ENCODE measurements at regions not wholly inside any gene's neighbourhood (a gene's known extent, or its start where the extent isn't known, plus 50 kb on each side); places are given as distances from the start of the nearest gene placed in this dataset.

DNA sequence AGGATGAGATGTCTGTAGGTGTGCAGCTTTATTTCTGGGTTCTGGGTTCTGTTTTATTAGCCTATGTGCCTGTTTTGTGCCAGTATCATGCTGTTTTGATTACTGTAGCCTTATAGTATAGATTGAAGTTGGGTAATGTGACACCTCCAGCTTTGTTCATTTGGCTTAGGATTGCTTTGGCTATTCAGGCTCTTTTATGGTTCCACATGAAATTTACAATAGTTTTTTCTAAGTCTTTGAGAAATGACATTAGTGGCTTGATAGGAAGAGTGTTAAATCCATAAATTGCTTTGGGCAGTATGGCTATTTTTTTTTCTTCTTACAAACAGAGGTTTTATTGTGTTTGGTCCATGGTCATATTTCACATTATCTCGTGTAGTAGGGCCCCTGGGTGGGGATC, 285.8 kb upstream of the GADL1 start:
- no peak overlapping the region for H3K4me3 Mint-ChIP-seq
- no peaks in the 10 kb centered on the region for H3K9me3 Mint-ChIP-seq
- no peaks in the 10 kb centered on the region; the same call in 2 of the 3 replicates for H3K4me1 Mint-ChIP-seq
- no peaks in the 10 kb centered on the region for H4K20me1 ChIP-seq (replicated peaks; ENCODE audit: insufficient read depth)
- no peaks in the 10 kb centered on the region for H3K9me2 ChIP-seq (ENCODE audit: insufficient read depth)
- no peaks in the 10 kb centered on the region for H3K36me3 ChIP-seq (ENCODE audit: insufficient read depth)
- TF ChIP-seq NANOG (IDR thresholded peaks at IDR 0.05; ENCODE audit: borderline replicate concordance), result no peak
- no peak for TF ChIP-seq ETS1 (IDR thresholded peaks at IDR 0.05)
- no peak for TF ChIP-seq EZH2 (IDR thresholded peaks at IDR 0.05; ENCODE audit: low read depth, unreplicated experiment)
- no peak for TF ChIP-seq JUNB (IDR thresholded peaks at IDR 0.05; ENCODE audit: unreplicated experiment)
- TF ChIP-seq CREB1 (CRISPR knock-in tag; IDR thresholded peaks at IDR 0.05; ENCODE audit: low read depth), result no peak
- TF ChIP-seq, protein P1, sequence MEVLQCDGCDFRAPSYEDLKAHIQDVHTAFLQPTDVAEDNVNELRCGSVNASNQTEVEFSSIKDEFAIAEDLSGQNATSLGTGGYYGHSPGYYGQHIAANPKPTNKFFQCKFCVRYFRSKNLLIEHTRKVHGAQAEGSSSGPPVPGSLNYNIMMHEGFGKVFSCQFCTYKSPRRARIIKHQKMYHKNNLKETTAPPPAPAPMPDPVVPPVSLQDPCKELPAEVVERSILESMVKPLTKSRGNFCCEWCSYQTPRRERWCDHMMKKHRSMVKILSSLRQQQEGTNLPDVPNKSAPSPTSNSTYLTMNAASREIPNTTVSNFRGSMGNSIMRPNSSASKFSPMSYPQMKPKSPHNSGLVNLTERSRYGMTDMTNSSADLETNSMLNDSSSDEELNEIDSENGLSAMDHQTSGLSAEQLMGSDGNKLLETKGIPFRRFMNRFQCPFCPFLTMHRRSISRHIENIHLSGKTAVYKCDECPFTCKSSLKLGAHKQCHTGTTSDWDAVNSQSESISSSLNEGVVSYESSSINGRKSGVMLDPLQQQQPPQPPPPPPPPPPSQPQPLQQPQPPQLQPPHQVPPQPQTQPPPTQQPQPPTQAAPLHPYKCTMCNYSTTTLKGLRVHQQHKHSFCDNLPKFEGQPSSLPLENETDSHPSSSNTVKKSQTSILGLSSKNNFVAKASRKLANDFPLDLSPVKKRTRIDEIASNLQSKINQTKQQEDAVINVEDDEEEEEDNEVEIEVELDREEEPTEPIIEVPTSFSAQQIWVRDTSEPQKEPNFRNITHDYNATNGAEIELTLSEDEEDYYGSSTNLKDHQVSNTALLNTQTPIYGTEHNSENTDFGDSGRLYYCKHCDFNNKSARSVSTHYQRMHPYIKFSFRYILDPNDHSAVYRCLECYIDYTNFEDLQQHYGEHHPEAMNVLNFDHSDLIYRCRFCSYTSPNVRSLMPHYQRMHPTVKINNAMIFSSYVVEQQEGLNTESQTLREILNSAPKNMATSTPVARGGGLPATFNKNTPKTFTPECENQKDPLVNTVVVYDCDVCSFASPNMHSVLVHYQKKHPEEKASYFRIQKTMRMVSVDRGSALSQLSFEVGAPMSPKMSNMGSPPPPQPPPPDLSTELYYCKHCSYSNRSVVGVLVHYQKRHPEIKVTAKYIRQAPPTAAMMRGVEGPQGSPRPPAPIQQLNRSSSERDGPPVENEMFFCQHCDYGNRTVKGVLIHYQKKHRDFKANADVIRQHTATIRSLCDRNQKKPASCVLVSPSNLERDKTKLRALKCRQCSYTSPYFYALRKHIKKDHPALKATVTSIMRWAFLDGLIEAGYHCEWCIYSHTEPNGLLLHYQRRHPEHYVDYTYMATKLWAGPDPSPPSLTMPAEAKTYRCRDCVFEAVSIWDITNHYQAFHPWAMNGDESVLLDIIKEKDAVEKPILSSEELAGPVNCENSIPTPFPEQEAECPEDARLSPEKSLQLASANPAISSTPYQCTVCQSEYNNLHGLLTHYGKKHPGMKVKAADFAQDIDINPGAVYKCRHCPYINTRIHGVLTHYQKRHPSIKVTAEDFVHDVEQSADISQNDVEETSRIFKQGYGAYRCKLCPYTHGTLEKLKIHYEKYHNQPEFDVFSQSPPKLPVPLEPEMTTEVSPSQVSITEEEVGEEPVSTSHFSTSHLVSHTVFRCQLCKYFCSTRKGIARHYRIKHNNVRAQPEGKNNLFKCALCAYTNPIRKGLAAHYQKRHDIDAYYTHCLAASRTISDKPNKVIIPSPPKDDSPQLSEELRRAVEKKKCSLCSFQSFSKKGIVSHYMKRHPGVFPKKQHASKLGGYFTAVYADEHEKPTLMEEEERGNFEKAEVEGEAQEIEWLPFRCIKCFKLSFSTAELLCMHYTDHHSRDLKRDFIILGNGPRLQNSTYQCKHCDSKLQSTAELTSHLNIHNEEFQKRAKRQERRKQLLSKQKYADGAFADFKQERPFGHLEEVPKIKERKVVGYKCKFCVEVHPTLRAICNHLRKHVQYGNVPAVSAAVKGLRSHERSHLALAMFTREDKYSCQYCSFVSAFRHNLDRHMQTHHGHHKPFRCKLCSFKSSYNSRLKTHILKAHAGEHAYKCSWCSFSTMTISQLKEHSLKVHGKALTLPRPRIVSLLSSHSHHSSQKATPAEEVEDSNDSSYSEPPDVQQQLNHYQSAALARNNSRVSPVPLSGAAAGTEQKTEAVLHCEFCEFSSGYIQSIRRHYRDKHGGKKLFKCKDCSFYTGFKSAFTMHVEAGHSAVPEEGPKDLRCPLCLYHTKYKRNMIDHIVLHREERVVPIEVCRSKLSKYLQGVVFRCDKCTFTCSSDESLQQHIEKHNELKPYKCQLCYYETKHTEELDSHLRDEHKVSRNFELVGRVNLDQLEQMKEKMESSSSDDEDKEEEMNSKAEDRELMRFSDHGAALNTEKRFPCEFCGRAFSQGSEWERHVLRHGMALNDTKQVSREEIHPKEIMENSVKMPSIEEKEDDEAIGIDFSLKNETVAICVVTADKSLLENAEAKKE (CRISPR knock-in tag; IDR thresholded peaks at IDR 0.05), result no peak
- TF ChIP-seq ZNF114 (CRISPR knock-in tag; IDR thresholded peaks at IDR 0.05), result no peak
- TF ChIP-seq, protein P2, sequence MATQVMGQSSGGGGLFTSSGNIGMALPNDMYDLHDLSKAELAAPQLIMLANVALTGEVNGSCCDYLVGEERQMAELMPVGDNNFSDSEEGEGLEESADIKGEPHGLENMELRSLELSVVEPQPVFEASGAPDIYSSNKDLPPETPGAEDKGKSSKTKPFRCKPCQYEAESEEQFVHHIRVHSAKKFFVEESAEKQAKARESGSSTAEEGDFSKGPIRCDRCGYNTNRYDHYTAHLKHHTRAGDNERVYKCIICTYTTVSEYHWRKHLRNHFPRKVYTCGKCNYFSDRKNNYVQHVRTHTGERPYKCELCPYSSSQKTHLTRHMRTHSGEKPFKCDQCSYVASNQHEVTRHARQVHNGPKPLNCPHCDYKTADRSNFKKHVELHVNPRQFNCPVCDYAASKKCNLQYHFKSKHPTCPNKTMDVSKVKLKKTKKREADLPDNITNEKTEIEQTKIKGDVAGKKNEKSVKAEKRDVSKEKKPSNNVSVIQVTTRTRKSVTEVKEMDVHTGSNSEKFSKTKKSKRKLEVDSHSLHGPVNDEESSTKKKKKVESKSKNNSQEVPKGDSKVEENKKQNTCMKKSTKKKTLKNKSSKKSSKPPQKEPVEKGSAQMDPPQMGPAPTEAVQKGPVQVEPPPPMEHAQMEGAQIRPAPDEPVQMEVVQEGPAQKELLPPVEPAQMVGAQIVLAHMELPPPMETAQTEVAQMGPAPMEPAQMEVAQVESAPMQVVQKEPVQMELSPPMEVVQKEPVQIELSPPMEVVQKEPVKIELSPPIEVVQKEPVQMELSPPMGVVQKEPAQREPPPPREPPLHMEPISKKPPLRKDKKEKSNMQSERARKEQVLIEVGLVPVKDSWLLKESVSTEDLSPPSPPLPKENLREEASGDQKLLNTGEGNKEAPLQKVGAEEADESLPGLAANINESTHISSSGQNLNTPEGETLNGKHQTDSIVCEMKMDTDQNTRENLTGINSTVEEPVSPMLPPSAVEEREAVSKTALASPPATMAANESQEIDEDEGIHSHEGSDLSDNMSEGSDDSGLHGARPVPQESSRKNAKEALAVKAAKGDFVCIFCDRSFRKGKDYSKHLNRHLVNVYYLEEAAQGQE (IDR thresholded peaks at IDR 0.05; ENCODE audit: unreplicated experiment), result no peak
- TF ChIP-seq CTCF (conservative IDR thresholded peaks at IDR 0.05; ENCODE audit: low read depth in 2 of 2), result no peak
- TF ChIP-seq ZNF331 (CRISPR knock-in tag; IDR thresholded peaks at IDR 0.05; ENCODE audit: low read depth), result no peak
- TF ChIP-seq STAT1 (IDR thresholded peaks at IDR 0.05; ENCODE audit: unreplicated experiment), result no peak
- TF ChIP-seq EZH2phosphoT487 (IDR thresholded peaks at IDR 0.05; ENCODE audit: unreplicated experiment), result no peak
- TF ChIP-seq POLR2AphosphoS5 (IDR thresholded peaks at IDR 0.05; ENCODE audit: low read depth), result no peak
- no peak for ATAC-seq
- H3K4me2 ChIP-seq, result no peak overlapping the region
- no peaks in the 10 kb centered on the region for H3K79me2 ChIP-seq (replicated peaks; ENCODE audit: insufficient read depth)
- H3F3A ChIP-seq (replicated peaks; ENCODE audit: low read depth), result no peaks in the 10 kb centered on the region
- H2AFZ ChIP-seq, result no peak overlapping the region
- no peak overlapping the region for H3K27ac Mint-ChIP-seq
- no peak for DNase-seq (ENCODE audit: low spot score)
- H3K4me1 ChIP-seq (ENCODE audit: insufficient read depth), result no peaks in the 10 kb centered on the region
- H3K4me3 ChIP-seq, result no peak overlapping the region
- no peaks in the 10 kb centered on the region for H3K27me3 ChIP-seq (ENCODE audit: insufficient read depth)
- no peak overlapping the region for H3K27ac ChIP-seq (ENCODE audit: low read depth)
- H3K27me3 Mint-ChIP-seq (ENCODE audit: insufficient read depth, low read depth, poor library complexity), result peaks cover 2% of the 10 kb centered on the region
- H3K36me3 Mint-ChIP-seq (ENCODE audit: low read depth), result no peaks in the 10 kb centered on the region
